IMR-90 (cell line): ENCODE measurements at regions not wholly inside any gene's neighbourhood (a gene's known extent, or its start where the extent isn't known, plus 50 kb on each side); places are given as distances from the start of the nearest gene placed in this dataset.

ENCODE experiments used
- BHLHE40 ChIP-seq: fragments of 150-350 bp; IDR thresholded peaks from 2 replicates; pipeline ENCODE4 v1.6.1; 2016; ENCODE audit warnings: mild to moderate bottlenecking, low read depth, low read length
- CTCF ChIP-seq: conservative IDR thresholded peaks from 2 replicates; pipeline ENCODE4 v1.5.1; 2012; ENCODE audit warnings: mild to moderate bottlenecking, low read depth, low read length, improper control_type of control experiment
- ELK1 ChIP-seq: fragments of 150-350 bp; IDR thresholded peaks from 2 replicates; pipeline ENCODE4 v1.6.1; 2016; ENCODE audit warnings: low read depth, mild to moderate bottlenecking, low read length, moderate library complexity, borderline replicate concordance
- FOS ChIP-seq: fragments of 150-350 bp; IDR thresholded peaks from 2 replicates; pipeline ENCODE4 v1.6.1; 2016; ENCODE audit warnings: low read depth, low read length
- MAFK ChIP-seq: IDR thresholded peaks from 2 replicates; pipeline ENCODE4 v1.6.1; 2012; ENCODE audit warnings: low read depth, low read length, improper control_type of control experiment
- MAZ ChIP-seq: IDR thresholded peaks from 2 replicates; pipeline ENCODE4 v1.6.1; 2012; ENCODE audit warnings: low read depth, mild to moderate bottlenecking, low read length, improper control_type of control experiment, moderate library complexity, borderline replicate concordance
- MXI1 ChIP-seq: IDR thresholded peaks from 2 replicates; pipeline ENCODE4 v1.6.1; 2012; ENCODE audit warnings: low read depth, mild to moderate bottlenecking, low read length, moderate library complexity, borderline replicate concordance
- POLR2A ChIP-seq: IDR thresholded peaks from 2 replicates; pipeline ENCODE4 v1.6.1; 2012; ENCODE audit warnings: mild to moderate bottlenecking, low read depth, low read length
- RAD21 ChIP-seq: IDR thresholded peaks from 2 replicates; pipeline ENCODE4 v1.6.1; 2012; ENCODE audit warnings: low read length, improper control_type of control experiment
- RFX5 ChIP-seq: IDR thresholded peaks from 2 replicates; pipeline ENCODE4 v1.8.0; 2012; ENCODE audit warnings: low read depth, mild to moderate bottlenecking, low read length, moderate library complexity
- SMC3 ChIP-seq: fragments of 150-350 bp; IDR thresholded peaks from 2 replicates; pipeline ENCODE4 v1.6.1; 2016; ENCODE audit warnings: low read depth, mild to moderate bottlenecking, antibody characterized with exemption, low read length, moderate library complexity
- USF2 ChIP-seq: fragments of 150-350 bp; IDR thresholded peaks from 2 replicates; pipeline ENCODE4 v1.6.1; 2017; ENCODE audit warnings: mild to moderate bottlenecking, antibody characterized with exemption, low read length, low read depth

- no peak for TF ChIP-seq POLR2A
- no peak for TF ChIP-seq CTCF
- no peak for TF ChIP-seq MAZ
- TF ChIP-seq MXI1, result no peak
- no peak for TF ChIP-seq RFX5
- TF ChIP-seq SMC3, result no peak
- TF ChIP-seq USF2, result no peak
- TF ChIP-seq RAD21, result no peak
- no peak for TF ChIP-seq BHLHE40
- no peak for TF ChIP-seq ELK1
- no peak for TF ChIP-seq FOS
- TF ChIP-seq MAFK, result no peak
Observed at GRCh38 chr9:90112788-90113187, 508.0 kb downstream of the GADD45G start.
